Astrocyte of the hippocampus (primary cell): ENCODE measurements at regions not wholly inside any gene's neighbourhood (a gene's known extent, or its start where the extent isn't known, plus 50 kb on each side); places are given as distances from the start of the nearest gene placed in this dataset.
A peak's percentile ranks its signal among the peaks of the same experiment; 100 is the strongest.

Experiments
- DNase-seq: peaks from one replicate; pipeline ENCODE4 v3.0.0; 2011; ENCODE audit warnings: low read depth, low spot score

DNA sequence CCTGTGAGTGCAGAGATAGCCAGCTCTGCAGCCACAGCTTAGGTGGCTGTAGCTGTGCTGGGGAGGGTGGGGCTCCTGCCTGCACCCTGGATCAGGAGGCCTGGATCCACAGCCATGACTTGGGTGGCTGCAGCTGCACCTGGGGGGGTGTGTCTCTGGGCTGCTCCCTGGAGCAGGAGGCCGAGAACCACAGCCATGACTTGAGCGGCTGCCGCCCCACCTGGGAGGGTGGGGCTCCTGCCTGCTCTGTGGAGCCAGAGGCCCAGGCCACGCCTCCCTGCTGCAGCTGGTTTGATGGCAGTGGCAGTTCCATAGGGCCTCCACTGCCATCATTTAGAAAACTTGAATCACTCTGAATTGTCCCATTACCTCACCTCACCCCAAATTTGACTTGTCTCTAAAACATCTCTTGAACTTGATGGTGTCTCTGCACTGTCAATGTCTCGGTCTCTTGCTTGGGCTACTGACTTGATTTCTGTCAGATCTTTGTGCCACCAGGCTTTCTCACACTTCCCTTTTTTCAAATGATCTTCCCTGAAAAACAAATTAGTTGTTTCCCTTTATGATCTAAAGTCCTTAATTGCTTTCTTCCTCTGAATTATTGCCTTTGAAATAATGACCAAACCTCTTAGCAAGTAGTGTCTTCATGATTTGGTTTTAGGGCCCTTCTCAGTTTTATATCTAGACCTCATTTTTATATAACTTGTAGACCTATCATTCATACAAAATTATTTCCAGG lies 313.2 kb upstream of the MME start:
- no peak for DNase-seq

DNA sequence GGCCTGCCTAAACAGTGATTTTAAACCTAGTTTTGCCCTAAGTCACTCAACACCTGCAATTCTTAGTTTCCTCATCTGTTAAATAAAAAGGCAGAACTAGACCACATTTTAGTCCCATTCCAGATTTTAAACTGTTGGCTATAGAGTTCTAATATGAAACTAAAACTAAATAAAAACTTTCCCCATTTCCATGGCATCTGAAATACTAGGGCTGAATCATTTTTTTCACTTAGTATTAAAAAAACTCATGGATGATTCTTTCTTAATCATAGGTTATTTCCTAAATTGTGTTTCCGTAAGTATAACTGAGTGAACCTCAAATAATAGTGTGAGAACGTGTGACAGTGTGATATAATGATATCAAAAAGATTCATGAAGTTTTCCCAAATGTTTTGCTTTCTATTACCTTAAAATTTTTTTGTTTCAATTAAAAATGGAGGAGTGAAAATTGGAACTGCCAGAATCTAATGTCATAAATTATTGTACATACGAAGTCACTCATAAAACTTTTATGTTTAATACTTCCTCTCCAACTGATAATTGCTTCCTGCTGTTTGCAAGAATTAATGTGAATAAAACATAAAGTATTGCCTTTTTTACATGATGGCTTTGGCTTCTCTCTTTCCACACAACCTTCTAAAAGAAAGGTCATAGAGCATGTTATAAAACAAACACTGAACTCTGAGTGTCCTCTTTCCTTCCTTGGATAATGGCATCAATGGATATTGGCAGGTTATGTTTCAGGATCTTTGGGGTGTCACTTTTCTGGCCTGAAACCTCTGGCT lies 315.1 kb upstream of the MME start:
- DNase-seq, result no peak

DNA sequence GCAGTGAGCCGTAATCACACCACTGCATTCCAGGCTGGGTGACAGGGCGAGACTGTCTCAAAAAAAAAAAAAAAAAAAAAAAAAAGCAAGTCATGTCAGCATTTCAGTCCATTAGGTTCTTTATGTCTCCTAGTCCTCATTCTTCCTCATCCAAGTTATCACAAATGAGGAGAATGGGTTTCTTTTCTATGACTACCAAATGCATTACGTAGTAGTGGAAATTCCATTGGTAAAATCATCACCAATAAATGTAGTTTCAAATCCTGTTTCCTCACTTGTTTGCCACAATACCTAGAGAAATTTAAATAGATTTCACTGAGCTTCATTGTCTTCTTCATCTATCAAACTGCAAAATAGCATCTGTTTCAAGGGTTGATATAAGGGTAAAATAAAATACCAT lies 317.6 kb upstream of the MME start:
- no peak for DNase-seq

DNA sequence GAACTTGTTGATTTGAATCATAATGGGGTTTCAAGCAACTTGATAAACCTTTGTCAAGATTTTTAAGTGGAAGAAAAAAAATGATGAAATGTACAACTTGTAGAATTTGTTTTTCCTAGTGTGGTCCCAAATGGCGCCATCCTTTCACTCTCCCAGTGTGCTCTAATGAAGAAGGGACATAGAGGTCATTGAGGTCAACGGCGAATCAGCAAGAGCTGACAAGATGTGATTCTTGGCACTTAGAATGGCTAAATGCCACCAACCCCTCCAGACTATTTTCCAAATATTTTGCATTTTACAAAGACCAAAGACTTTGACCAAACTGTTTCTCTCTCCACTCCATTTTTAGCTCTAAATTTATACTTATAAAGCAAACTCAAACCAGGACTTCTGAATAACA lies 320.2 kb upstream of the MME start:
- peak; percentile 32 for DNase-seq

DNA sequence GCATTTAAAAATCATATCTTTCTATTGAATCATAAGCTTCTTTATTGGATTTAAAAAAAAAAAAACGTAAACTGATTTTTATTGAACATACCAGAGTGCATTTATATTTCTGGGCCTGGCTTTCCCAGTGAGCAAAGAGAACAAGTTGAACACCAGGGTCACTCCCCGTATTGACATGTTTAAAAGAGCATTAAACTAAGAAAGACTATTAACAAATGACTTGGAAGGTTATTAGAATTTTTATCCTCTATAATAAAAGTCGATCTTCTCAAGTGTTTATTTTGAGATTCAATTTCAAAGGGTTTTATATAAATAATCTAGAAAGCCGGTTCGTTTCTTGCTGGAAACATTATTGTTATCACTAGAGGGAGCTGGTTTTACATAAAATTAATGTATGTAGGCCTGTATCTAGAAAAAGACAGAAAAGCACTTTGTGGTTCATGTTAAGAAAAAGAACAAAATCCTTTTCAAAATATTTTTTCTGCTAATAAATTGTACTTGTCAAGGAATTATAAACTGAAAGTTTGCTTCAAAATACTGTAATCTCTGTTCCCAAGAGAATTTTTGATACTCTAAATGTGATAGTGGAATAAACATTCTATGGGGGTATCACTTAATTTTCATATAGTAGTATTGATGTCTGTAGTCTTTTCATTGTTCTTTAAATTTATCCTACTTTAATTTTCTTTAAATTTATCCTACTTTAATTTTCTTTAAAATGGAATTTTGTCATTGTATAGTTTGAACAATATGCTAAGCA lies 321.8 kb upstream of the MME start:
- DNase-seq, result peak; percentile 24

DNA sequence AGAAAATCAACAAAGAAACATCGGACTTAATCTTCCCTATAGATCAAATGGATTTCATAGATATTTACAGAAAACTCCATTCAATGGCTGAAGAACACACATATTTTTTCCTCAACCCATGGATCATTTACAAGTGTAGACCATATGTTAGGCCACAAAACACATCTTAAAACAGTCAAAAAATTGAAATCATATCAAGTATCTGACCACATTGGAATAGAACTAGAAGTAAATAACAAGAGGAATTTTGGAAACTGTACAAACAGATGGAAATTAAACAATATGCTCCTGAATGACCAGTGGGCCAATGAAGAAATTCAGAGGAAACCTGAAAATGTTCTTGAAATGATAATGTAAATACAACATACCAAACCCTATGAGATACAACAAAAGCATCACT lies 323.1 kb upstream of the GPR149 start:
- DNase-seq, result no peak

DNA sequence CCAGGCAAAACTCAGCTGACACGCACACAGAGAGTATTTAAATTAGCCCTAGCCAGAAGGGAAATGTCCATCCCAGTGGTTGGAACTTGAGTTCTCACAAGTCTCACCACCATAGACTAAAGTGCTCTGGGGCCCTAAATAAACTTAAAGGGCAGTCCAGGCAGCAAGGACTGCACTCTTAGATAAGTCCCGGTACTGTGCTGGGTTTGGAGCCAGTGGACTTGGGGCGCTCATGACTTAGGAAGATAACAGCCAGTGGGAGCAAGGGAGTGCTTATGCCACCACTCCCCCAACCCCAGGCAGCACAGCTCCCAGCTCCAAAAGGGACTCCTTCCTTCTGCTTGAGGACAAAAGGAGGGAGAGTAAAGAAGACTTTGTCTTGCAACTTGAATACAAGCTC lies 319.5 kb upstream of the GPR149 start:
- no peak for DNase-seq

DNA sequence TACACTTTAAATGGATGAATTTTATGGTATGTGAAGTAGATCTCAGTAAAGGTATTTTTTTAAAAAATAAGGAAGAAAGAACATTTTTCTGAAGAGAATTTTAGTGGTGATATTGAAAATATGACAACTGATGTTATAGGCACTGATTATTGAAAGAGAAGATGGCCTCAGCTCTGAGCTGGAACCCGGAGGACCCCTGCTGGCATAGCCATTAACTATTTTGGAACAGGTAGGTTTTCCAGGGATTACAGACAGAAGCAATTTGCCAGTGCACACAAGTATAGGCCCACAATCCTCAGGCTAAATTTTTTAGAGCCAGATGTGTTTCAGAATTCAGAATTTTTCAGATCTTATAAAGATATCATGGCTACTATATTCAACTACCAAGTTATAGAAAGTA lies 315.9 kb upstream of the GPR149 start:
- DNase-seq, result no peak

DNA sequence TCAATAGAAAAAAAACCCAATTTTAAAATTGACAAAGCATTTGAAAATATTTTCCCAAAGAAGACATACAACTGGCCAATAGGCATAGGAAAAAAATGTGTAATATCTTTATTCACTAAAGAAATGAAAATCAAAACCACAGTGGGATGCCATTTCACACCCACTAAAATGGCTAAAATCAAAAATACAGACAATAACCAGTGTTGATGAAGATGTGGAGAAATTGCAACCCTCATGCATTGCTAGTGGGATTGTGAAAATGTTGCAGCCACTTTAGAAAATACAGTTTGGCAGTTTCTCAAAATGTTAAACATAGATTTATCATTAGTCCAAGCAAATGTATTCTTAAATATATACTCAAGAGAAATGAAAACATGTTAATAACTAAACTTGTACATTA lies 315.1 kb upstream of the GPR149 start:
- DNase-seq, result no peak

DNA sequence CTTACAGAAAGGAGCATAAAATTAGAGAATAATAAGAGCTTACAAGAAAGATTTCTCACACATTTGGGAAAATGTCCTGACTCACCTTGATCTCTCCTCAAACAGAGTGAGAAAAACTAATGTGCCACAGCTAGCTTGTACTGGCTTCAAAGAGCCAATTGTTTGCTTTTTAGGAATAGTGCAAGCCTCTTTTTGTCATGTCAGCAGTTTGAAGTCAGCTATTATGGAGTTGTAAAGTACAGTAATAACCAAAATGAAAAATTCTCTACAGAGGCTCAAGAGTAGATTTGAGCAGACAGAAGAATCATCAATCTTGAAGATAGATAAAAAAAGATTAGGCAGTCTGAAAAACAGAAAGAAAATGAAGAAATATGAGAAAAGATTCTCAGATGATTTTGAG lies 313.4 kb upstream of the GPR149 start:
- DNase-seq, result no peak

DNA sequence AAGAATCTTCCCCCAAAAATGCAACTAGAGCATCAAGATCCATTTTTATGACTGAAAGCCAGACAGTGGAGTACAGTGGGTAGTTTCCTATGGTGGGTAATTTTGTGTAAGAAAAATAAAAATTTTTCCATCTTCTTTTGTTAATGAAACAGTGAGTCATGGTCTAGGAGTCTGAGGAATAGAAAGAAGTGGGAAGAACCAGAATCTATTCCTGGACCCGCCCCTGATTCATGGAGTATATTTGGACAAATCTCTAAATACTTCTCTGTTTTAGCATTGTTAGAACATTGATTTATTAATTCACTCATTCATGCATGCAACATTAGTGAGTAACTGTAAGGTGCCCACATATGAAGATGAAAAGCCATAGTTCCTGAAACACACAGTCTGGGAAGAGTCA lies 304.5 kb upstream of the GPR149 start:
- no peak for DNase-seq

DNA sequence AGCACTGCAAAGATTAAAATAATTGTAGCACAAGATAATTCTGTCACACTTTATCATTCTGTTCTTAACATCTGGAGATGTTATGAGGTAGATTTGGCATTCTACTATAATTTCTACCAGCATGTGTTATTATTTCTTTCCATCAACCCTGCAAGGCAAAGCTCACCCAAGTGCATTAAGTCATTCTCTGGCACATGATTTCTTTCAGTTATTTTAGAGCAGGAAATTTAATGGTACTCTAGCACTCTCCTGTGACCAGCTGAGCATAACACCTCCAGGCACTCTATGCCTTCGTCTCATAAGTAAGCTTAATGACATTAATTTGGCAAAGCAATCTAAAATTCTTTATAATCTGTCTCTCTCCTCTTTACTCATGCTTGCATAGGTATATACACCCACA lies 300.2 kb upstream of the GPR149 start:
- no peak for DNase-seq

DNA sequence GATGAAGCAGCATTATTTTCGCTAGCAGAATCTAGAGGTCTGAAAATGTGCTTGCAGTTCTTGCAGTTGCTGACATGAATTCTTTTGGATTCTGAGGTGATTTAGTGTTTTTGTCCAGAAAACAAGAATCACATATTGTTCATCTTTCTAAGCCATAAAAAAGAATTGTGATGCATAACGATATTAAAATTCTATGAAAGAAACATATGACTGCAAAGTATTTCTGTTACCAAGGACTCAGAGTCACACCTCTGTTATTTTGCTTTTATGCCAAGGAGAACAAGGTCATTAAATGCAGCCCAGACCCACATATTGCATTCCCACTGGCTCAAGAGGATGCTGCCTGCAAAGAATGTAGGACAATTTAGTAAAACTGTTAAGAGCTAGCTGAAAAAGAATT lies 299.8 kb upstream of the GPR149 start:
- DNase-seq, result no peak

DNA sequence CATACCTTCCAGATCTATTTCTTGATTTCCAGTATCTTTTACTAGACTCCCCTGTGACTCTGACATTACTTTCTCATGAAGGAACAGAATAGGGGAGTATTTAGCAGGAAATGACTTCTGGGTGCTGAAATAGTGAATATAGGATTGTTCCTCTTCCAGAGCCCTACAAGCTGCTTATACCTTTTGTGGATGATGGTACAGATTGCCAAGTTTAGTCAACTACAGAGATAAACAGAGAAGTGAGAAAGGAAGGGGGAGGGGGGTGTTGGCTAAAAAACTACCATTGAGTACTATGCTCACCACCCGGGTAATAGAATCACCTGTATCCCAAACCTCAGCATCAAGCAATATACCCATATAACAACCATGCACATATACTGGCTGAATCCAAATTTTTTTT lies 298.3 kb upstream of the GPR149 start:
- DNase-seq, result no peak

DNA sequence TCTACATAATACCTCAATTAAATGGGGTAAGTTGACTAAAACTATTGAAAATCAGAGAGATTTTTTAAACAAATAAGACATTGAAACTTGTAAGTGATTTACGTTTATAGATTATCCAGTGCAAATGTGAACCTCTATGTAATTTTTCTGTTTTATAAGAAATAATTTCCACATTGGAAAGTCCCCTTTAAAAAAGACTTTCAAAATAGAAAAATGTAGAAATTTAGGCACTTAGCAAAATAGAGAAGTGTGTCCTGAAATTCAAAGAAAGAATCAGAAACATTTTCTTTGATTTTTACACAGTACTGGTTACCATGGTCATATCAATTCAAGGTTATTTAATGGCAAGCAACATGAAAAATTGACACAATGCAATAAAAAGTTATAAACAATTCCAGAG lies 290.9 kb upstream of the GPR149 start:
- DNase-seq, result no peak

DNA sequence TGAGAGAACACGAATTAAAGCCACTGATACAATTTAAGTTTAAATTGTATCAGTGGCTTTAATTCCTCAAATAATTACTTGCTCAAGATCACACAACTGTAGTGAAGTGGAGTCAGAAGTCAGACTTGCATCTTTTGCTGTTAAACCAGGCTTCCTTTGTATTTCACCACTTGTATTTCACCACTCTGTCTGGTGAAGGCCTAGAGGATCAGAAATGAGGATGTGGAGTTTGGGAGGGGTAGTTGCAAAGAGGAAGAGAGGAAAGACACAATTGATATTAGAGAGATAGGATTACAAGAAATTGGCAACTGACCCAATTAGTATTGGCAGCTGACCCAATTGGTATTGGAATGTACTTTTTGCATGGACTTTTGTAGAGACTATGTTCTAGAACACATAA lies 288.1 kb upstream of the GPR149 start:
- DNase-seq, result no peak

DNA sequence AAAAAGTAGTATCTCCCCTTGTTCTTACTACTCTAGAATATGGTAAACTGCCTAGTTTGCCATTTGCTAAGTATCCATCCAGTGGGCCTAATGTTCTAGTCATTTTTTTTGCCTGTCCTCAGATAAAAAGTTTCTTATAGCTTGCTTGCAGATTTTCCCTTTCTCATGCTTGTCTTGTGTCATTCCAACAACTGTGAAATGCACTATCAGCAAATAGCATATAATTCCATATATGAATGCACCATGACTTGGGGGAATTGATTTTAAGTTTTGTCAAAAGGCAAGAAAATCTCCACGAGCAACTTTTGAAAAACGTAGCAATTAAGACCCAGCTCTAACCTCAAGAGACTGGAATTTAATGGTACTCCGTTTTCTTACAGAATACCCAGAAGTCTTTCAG lies 286.2 kb upstream of the GPR149 start:
- no peak for DNase-seq

DNA sequence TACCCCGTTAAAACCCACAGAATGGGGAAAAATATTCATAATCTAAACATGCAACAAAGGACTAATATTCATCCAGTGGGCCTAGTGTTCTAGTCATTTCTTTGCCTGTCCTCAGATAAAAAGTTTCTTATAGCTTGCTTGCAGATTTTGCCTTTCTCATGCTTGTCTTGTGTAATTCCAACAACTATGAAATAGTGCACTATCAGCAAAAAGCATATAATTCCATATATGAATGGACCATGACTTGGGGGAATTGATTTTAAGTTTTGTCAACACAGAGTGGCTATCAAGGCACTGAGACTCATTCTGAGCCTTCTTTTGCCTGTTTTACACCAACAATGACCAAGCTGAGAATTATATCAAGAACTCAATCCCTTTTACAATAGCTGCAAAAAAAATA lies 278.6 kb upstream of the GPR149 start:
- no peak for DNase-seq

DNA sequence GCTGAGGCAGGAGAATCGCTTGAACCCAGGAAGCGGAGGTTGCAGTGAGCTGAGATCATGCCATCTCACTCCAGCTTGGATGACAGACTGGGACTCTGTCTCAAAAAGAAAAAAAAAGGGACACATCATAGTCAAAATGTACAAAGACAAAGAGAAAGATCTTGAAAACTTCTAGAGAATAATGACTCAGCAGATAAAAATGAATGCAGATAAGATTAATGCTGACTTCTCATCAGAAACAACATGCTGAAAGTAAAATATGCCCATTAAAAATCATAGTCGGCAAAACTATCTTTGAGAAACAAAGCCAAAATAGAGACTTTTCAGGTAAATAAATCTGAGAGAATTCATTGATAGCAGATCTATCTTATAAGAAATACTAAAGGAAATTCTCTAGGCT lies 271.1 kb upstream of the GPR149 start:
- DNase-seq, result no peak

DNA sequence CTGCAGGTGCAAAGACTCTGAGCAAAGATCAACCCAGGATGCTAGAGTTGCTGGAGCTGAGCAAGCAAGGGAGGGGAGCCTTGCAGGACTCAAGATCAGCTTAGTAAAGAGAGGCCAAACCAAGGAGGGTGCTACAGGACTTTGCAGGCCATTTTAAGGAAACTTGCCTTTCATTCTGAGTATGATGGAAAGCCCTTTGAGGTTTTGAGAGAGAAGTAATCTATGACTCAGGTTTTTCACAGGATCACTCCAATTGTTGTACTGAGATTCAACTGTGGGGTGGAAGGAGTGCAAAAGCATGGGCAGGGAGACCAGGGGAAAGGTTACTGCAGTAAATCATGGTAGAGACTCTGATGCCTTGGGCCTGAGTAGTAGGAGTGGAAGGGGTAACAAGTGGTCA lies 260.4 kb upstream of the GPR149 start:
- DNase-seq, result no peak

DNA sequence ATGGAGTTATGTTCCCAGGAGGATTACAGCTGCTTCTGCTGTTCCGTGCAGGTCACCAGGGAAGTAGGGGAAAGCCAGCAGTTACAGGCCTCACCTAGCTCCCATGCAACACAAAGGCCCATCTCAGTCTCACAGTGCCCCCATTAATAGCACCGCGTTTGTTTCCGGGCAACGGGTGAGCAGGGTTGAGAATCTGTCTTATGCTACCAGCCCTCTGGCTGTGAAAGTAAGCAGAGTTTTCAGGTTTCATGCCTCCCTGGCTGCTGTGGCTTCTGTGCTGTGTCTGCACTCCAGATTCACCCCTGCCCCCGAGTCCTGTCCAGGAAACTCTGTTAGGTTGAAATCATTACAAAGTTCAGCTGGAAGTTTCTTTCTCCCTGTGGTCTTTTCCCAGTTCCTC lies 254.4 kb upstream of the GPR149 start:
- DNase-seq, result no peak

DNA sequence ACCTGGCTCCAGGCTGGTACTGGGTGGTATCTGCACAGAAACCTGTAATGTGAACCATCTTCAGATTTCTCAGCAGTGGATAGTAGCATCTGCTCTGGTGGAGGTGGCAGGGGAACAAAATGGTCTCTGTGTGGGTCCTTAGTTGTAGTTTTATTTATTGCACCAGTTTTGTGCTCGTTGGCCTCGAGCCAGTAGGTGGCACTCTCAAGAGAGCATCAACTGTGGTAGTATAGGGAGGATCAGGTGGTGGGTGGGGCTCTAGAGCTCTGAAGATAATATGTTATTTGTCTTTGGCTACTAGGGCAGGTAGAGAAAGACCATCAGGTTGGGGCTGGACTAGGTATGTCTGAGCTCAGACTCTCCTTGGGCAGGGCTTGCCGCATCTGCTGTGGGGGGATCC lies 254.0 kb upstream of the GPR149 start:
- no peak for DNase-seq
